HG02885 (cell line): ENCODE measurements at regions not wholly inside any gene's neighbourhood (a gene's known extent, or its start where the extent isn't known, plus 50 kb on each side); places are given as distances from the start of the nearest gene placed in this dataset.

Source experiments
- ATAC-seq: cut with Tn5 transposase; IDR thresholded peaks from one replicate; pipeline ENCODE4 v1.9.1; 2021; ENCODE audit warnings: mild to moderate bottlenecking; ENCODE audit not compliant: unreplicated experiment, poor library complexity

DNA sequence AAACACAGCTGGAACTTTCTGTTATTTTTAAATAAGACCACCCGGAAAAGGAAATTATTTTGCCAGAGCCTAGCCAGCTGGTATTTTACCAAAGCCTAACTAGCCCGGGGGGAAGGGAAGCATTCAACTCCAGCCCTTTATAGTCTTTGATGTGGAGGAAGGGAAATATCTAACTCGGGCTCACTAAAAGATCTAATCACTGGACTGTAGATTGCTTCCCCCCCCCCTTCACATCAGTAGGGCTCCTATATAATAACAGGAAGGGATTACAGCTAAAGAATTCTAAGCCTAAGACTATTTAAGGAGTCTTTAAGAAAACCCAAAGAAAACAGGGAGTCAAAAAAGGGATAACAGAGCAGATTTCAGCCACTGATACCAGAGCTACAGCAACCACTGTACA, 431.1 kb downstream of the KCNH5 start:
- ATAC-seq, result no peak

DNA sequence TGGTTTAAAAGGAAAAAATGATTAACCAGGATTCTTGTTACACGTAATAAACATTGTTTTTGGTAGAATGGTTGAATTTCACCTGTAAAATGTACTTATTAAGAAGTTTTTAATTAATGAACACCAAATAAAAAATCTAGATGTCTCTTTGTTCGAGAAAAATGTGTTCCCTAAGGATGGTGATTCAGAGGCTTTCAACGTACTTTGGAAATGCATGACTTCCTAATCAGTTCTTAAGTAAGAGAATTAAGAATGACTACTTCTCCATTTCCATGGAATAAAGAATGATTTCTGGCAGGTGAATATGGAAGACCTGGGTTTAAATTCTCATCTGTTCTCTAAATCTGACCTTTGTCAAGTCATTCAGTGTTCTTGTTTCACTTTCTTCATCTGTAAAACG, 428.6 kb downstream of the KCNH5 start:
- ATAC-seq, result no peak

DNA sequence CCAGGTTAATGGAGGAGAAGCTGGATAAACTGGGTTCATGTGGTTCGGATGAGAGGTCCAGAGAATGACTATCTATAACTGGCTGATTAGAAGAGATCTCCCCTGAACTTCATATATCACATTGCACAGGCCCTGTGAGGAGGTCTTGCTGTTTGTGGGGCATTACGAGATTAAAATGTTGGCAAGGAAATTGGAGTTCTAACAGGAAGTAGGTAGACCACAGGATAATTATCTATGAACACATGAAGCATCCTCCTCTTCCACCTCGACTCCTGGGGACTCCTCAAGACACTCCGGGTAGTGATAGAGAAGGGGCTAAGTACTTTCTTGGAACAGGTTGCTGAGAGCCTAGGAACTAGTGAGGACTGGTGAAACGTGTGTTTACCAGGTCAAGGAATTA, 418.8 kb downstream of the KCNH5 start:
- ATAC-seq, result no peak

DNA sequence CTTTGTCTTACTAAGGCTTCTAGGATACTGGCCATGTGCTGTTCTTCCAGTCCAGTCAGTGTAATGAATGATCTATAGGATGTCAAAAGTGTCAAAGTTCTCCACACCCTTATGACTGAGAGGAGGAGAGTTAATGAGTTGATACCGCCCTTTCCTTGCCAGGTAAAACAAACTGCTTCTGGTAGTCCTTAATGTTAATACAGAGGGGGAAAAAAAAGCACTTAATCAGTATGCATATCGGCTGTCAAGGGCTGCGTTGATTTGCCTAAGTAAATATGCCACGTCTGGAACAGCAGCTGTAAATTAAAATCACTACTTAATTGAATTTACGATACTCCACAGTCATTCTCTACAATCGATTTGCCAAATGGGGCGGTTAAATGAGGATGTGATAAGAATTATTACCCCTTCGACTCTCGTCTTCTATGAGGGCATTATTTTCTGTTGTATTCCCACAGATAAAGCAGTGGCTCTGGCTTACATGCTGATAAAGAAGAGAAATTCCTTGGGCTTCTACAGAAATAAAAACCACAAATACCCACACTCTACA, 416.0 kb downstream of the KCNH5 start:
- no peak for ATAC-seq

DNA sequence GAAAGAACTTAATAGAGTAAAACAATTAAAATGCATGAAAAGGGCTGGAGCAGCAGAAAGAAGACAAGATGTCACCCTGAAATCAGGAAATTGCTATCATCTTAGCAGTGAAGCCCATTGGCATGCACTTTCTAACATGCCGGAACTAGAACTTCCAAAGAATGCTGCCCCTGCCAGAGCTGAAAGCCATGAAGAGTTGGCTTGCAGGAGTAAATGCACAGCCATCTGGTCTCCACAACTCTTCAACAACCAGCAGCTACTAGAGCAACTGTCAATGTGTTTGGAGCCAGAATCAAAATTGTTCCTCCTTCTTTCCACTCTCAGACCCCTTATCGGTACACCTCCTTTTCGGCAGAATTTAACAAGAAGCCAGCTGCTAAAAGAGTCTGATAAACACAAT, 414.1 kb downstream of the KCNH5 start:
- no peak for ATAC-seq

DNA sequence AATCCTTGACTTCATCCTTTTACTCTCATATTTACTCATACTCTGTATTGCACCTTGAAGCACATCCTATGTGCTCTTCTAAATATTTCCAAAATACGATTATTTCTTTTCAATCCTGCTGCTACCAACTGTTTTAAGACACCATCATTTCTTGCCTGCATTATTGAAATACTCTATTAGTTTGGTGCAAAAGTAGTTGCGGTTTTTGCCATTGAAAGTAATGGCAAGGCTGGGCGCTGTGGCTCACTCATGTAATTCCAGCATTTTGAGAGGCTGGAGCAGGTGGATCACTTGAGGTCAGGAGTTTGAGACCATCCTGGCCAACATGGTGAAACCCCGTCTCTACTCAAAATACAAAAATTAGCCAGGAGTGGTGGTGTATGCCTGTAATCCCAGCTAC, 412.5 kb downstream of the KCNH5 start:
- ATAC-seq, result no peak

DNA sequence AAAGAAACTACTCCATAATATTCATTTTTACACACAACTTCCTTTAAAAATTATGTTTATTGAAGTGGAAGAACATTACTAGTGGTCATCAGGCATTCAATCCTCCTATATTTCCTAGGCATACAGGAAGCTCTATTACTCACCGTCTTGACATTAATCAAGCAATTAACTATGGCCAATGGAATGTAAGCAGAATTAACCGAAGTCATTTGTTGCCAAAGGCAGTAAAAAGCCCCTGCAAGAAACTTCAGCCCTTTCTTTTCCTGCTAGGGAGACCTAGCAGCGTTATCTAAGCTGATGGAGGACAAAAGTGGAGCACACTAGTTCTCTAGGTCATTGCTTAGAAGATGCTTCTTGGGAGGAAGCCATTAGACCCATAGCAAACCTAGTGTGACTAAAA, 399.6 kb downstream of the KCNH5 start:
- no peak for ATAC-seq
